Spinal cord (tissue), 9 donors: ENCODE measurements at regions not wholly inside any gene's neighbourhood (a gene's known extent, or its start where the extent isn't known, plus 50 kb on each side); places are given as distances from the start of the nearest gene placed in this dataset.

Source experiments
- DNase-seq, 6 donors: peaks; one replicate each; pipeline versions ENCODE4 v3.0.0 to v3.0.0-alpha.2; 2013 to 2015; ENCODE audit warnings: low spot score in 6 of 6, low read depth in 4 of 6
- H3K27ac ChIP-seq: one replicate; pipeline ENCODE4 v1.5.1; 2013; ENCODE audit warnings: low read depth, low read length, control low read depth
- H3K27me3 ChIP-seq: one replicate; pipeline ENCODE4 v1.6.1; 2013; ENCODE audit warnings: low read length; ENCODE audit not compliant: control insufficient read depth, insufficient read depth
- H3K36me3 ChIP-seq: one replicate; pipeline ENCODE4 v1.6.1; 2013; ENCODE audit warnings: low read length; ENCODE audit not compliant: control insufficient read depth, insufficient read depth
- H3K4me1 ChIP-seq: one replicate; pipeline ENCODE4 v1.6.1; 2013; ENCODE audit warnings: low read length; ENCODE audit not compliant: control insufficient read depth, insufficient read depth
- H3K4me3 ChIP-seq: one replicate; pipeline ENCODE4 v1.5.1; 2013; ENCODE audit warnings: low read depth, low read length, control low read depth
- H3K9me3 ChIP-seq: one replicate; pipeline ENCODE4 v1.6.1; 2013; ENCODE audit warnings: low read length; ENCODE audit not compliant: control insufficient read depth, insufficient read depth
- WGBS: methylation state at CpG from one replicate; pipeline ENCODE4 v1.1.5; 2013; ENCODE audit warnings: missing lambda C conversion rate; ENCODE audit not compliant: insufficient coverage; 5-methylcytosine and 5-hydroxymethylcytosine counted together
- donor health status: healthy.

DNA sequence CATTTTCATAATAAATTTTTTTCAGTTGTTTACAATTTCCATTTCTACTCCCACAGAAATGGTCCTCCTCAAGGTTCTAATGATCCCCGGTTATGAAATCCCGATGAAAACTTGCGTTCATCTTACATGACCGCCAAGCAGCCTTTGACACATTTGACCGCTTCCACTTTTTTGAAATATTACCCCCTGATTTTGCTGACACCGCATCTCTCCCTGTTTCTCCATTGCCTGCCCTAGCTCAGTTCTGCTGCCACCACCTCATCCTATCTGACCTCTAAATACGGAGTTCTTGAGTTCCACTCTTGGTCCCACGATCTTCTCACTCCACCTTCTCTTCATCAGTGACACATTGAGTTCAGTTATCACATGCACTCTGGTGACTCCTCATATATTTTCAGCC is 74.1 kb downstream of the SLC35B3 start:
- no peak for DNase-seq
- WGBS, result 97% methylated on average over 8 of the region's 8 CpGs
- no peaks in the 10 kb centered on the region for H3K36me3 ChIP-seq
- no peak overlapping the region for H3K27ac ChIP-seq
- no peaks in the 10 kb centered on the region for H3K4me1 ChIP-seq
- no peaks in the 10 kb centered on the region for H3K27me3 ChIP-seq
- no peak overlapping the region for H3K4me3 ChIP-seq
- H3K9me3 ChIP-seq, result no peaks in the 10 kb centered on the region

- Histone ChIP-seq H3K4me1 (no peaks in the 10 kb centered on the region), H3K4me3 (no peak overlapping the region), H3K27ac (no peak overlapping the region), H3K36me3 (no peaks in the 10 kb centered on the region), H3K9me3 (no peaks in the 10 kb centered on the region), H3K27me3 (no peaks in the 10 kb centered on the region)
- no peak for DNase-seq
- 80% methylated on average over 3 of the region's 4 CpGs for WGBS
These were observed 82.4 kb downstream of the SLC35B3 start for GRCh38 chr6:8352966-8353340.

GRCh38 chr6:8352335-8352965 is 82.9 kb downstream of the SLC35B3 start:
- Histone ChIP-seq H3K4me1 (no peaks in the 10 kb centered on the region), H3K27me3 (no peaks in the 10 kb centered on the region), H3K4me3 (no peak overlapping the region), H3K27ac (no peak overlapping the region), H3K9me3 (no peaks in the 10 kb centered on the region), H3K36me3 (no peaks in the 10 kb centered on the region)
- DNase-seq, result peak in 2 of 6 donors; percentile 44 to 46
- WGBS, result no CpG with 5 or more reads among the region's 1 CpG

DNA sequence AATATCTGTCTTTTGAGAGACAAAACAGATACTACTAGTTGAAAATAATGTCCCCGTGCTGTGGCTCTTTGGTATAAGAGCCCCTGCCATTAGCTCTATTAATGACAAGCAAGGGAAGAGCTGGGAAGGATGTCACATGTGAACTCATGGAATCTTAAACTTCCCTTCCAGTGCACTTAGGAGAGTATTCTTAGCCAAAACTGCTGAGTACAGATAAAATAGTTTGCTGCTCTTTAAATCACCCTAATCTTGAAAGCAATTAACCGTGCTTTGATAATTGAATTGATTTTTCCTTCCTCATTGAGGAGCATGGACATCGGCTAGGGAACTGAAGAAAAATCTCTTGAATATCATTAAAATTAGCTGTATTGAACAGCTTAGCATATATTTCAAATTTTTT is 91.7 kb downstream of the SLC35B3 start:
- DNase-seq, result no peak
- WGBS, result no CpG with 5 or more reads among the region's 3 CpGs
- no peak overlapping the region for H3K27ac ChIP-seq
- no peaks in the 10 kb centered on the region for H3K4me1 ChIP-seq
- H3K4me3 ChIP-seq, result no peak overlapping the region
- no peaks in the 10 kb centered on the region for H3K27me3 ChIP-seq
- no peaks in the 10 kb centered on the region for H3K9me3 ChIP-seq
- no peaks in the 10 kb centered on the region for H3K36me3 ChIP-seq

GRCh38 chr6:8342241-8342819 is 93.0 kb downstream of the SLC35B3 start:
- 44% methylated on average over 9 of the region's 10 CpGs for WGBS
- no peaks in the 10 kb centered on the region for H3K27me3 ChIP-seq
- H3K4me3 ChIP-seq, result no peak overlapping the region
- H3K36me3 ChIP-seq, result no peaks in the 10 kb centered on the region
- no peaks in the 10 kb centered on the region for H3K4me1 ChIP-seq
- peak in 1 of 6 donors; percentile 50 for DNase-seq
- H3K27ac ChIP-seq, result no peak overlapping the region
- no peaks in the 10 kb centered on the region for H3K9me3 ChIP-seq

DNA sequence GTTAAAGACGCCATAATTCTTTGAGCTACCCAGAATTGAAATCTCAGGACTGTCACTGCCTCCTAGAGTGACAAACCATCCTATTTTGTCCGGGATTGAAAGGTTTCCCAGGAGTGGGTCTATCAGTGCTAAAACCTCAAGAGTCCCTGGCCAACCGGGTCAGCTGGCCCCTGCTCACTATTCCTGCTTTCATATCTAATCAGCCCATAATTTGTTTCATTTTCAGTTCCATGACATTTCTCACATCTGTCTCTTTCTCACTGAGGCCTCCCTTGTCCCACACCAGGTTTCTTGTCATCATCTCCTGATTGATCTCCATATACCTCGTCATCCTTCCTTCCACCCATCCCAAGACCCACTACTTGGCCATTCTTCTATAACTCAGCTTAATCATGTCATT is 98.2 kb downstream of the SLC35B3 start:
- DNase-seq, result no peak
- WGBS, result 56% methylated on average over 3 of the region's 4 CpGs
- Histone ChIP-seq H3K4me1 (no peaks in the 10 kb centered on the region), H3K4me3 (no peak overlapping the region), H3K36me3 (no peaks in the 10 kb centered on the region), H3K27me3 (no peaks in the 10 kb centered on the region), H3K27ac (no peak overlapping the region), H3K9me3 (no peaks in the 10 kb centered on the region)

GRCh38 chr6:8336406-8337057 is 98.8 kb downstream of the SLC35B3 start:
- H3K36me3 ChIP-seq, result no peaks in the 10 kb centered on the region
- H3K27ac ChIP-seq, result no peak overlapping the region
- no peak overlapping the region for H3K4me3 ChIP-seq
- H3K9me3 ChIP-seq, result no peaks in the 10 kb centered on the region
- no peaks in the 10 kb centered on the region for H3K4me1 ChIP-seq
- H3K27me3 ChIP-seq, result no peaks in the 10 kb centered on the region
- 87% methylated on average over 10 of the region's 11 CpGs for WGBS
- DNase-seq, result no peak

- H3K36me3 ChIP-seq, result no peaks in the 10 kb centered on the region
- H3K27me3 ChIP-seq, result no peaks in the 10 kb centered on the region
- H3K9me3 ChIP-seq, result no peaks in the 10 kb centered on the region
- DNase-seq, result no peak
- H3K4me1 ChIP-seq, result no peaks in the 10 kb centered on the region
- H3K4me3 ChIP-seq, result no peak overlapping the region
- 79% methylated on average over 3 of the region's 7 CpGs for WGBS
- no peak overlapping the region for H3K27ac ChIP-seq
These were observed 99.4 kb downstream of the SLC35B3 start for GRCh38 chr6:8335896-8336295.

DNA sequence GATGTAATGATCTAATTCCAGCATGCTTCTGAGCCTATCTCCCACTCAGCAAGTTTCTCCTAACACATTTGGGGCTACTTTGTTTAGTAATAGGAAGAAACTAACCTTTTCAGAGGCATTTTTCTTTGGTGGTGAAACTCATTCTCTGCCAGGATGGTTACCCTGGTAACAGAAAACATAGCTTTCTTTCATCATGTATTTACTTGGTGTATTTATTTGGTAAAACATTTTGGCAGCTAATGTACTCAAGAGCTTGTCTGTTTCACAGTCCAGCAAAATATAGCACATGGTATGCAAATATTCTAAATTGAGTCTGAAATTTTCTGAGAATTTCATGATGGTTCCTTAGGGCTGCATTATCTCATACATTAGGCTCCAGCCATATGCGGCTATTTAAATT is 100.0 kb downstream of the SLC35B3 start:
- peak in 2 of 6 donors; percentile 32 to 41 for DNase-seq
- H3K4me3 ChIP-seq, result no peak overlapping the region
- WGBS, result no CpG with 5 or more reads among the region's 1 CpG

GRCh38 chr6:8334113-8334512 is 101.2 kb downstream of the SLC35B3 start:
- 60% methylated on average over 2 of the region's 5 CpGs for WGBS
- H3K9me3 ChIP-seq, result no peaks in the 10 kb centered on the region

More for the DNA sequence above, 100.0 kb downstream of the SLC35B3 start:
- no peak overlapping the region for H3K27ac ChIP-seq
- H3K36me3 ChIP-seq, result no peaks in the 10 kb centered on the region
- no peaks in the 10 kb centered on the region for H3K9me3 ChIP-seq
- H3K27me3 ChIP-seq, result no peaks in the 10 kb centered on the region
- H3K4me1 ChIP-seq, result no peaks in the 10 kb centered on the region

More at GRCh38 chr6:8334113-8334512, 101.2 kb downstream of the SLC35B3 start:
- Histone ChIP-seq H3K4me1 (no peaks in the 10 kb centered on the region), H3K36me3 (no peaks in the 10 kb centered on the region), H3K27ac (no peak overlapping the region), H3K4me3 (no peak overlapping the region), H3K27me3 (no peaks in the 10 kb centered on the region)
- no peak for DNase-seq
